ENCODE measurements at regions not wholly inside any gene's neighbourhood (a gene's known extent, or its start where the extent isn't known, plus 50 kb on each side); places are given as distances from the start of the nearest gene placed in this dataset.

GRCh38 chr13:84686458-84686857, 804.2 kb upstream of the SLITRK1 start:
- no peak for TF ChIP-seq POLR2A (IDR thresholded peaks at IDR 0.05)
- TF ChIP-seq EP300 (IDR thresholded peaks at IDR 0.05; ENCODE audit: low read depth), result no peak
- TF ChIP-seq POLR2AphosphoS5 (IDR thresholded peaks at IDR 0.05), result no peak
